GM19043 (cell line): ENCODE measurements at regions not wholly inside any gene's neighbourhood (a gene's known extent, or its start where the extent isn't known, plus 50 kb on each side); places are given as distances from the start of the nearest gene placed in this dataset.

Experiments used
- ATAC-seq: cut with Tn5 transposase; IDR thresholded peaks from one replicate; pipeline ENCODE4 v1.9.1; 2021; ENCODE audit warnings: low read depth; ENCODE audit not compliant: unreplicated experiment

GRCh38 chr12:125263385-125263784, 198.2 kb downstream of the AACS start:
- no peak for ATAC-seq

DNA sequence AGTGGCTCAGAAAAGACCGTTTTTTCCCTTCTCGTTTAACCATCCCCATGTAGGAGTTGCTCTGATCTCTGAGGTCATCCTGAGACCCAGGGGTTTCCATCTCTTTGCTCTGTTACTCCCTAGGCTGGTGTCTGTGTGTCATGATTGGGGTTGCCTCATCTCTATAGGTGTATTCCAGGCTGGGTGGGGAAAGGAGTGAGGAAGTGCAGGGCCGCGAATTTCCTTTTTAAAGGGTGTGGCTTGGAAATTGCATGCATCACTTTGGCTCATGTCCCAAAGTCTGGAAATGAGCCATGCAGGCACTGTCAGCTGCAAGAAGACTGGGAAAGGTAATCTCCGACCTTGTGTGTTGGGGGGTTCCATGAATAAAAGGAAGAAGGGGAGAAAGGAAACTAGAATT, 201.9 kb downstream of the AACS start:
- no peak for ATAC-seq

DNA sequence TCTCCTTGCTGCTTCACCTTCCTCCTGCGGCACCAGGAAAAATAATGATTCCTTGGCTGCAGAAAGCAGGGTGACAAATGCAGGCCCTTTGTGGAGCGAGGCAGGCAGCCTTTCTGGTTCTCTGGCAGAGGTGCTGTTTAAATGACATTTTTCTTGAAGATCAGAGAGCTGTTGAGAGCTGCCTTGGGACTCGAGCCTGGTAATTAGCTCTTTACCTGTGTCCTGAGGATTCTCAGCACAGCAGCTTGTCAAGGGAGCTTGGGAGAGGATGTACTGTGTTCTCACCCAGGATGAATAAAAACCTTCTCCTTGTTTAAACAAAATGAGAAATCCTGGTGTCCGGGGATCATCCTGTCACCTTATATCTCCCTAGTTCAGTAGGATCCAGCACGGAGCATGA, 204.0 kb downstream of the AACS start:
- ATAC-seq: no peak

- no peak for ATAC-seq
Measured at GRCh38 chr12:125271892-125272291, 206.7 kb downstream of the AACS start.

DNA sequence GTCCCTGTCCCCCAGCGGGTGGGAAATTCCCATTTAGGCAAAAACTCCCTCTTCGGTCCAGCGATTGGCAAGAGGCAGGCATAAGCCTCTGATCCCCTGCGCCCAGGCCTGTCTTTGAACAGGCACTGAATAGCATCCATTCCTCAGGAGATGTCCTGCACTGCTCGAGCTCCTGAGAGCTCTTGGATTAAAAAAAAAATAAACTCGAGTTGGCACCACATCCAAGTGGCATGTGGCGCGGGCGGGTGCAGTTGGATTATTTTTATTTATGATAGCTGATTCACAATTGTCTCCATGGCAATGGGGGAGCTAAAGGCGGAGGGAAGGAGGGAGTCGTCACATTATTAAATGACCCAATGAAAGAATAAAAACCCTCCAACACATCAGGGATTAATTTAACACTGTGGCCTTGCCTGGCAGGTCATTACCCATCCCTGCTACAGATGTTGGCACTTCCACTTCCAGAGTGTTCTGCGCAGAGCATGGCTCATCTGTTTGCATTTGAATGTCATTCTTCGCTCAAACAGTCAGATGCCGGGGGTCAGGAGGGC, 207.2 kb downstream of the AACS start:
- no peak for ATAC-seq

GRCh38 chr12:125276567-125276966, 211.3 kb downstream of the AACS start:
- no peak for ATAC-seq

DNA sequence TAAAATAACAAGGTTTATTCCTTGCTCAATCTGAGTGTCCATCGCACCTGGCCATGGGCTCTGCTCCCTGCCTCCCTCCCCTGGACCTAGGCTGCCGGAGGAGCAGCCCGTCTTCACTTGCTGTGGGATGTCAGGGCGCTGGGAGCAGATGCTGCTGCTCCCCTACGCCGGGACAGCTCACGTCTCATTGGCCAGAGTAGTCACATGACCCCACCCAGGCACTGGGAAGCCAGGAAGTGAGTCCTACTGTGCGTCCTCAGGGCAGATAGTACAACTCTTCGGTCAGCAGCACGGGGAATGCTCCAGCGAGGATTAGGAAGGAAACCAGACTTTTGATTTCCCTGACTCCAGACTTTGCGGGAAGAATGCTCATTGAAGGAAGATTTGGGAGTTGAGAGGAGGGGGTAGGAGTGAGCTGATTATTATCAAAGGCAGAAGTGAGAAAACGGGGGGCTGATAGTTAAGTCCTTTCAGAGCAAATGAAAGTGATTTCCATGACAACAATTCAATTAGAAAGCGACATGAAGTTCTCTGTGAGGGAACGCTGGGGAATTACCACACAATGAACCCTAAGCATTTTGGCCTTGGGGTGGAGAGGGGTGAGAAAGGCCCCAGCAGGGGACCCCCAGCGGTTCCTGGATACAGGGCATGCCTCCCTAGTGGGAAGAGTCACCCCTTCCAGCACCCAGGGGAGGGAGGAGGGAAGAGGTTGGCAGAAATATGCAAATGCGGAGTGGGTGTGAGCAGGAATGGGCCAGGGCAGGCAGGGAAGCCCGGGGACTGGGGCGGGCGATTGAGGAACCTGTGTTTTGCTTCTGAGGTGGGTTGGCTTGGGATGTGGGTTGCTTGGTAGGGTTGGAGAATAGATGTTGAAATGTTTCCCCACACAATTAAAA, 215.5 kb downstream of the AACS start:
- no peak for ATAC-seq

DNA sequence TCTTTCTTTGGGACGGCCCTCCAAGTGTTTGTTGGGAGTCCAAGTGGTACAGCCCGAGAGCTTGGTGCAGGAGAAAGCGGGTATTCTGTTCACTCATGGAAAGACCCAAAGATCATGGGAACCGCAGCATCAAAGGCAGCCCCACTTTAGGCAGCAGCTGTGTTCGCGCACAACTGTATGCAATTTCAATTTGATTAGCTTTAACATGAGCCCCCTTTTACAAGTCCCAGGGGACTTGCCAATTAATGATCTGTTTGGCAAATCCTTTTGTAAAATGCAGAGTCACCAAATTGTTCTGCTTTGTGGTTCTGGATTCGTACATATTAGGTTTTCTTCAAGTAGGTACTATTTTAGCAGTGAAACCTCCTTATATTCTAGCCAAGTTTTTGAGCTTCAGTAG, 217.7 kb downstream of the AACS start:
- ATAC-seq: no peak

- no peak for ATAC-seq
Measured at GRCh38 chr12:125283521-125283920, 218.3 kb downstream of the AACS start.

DNA sequence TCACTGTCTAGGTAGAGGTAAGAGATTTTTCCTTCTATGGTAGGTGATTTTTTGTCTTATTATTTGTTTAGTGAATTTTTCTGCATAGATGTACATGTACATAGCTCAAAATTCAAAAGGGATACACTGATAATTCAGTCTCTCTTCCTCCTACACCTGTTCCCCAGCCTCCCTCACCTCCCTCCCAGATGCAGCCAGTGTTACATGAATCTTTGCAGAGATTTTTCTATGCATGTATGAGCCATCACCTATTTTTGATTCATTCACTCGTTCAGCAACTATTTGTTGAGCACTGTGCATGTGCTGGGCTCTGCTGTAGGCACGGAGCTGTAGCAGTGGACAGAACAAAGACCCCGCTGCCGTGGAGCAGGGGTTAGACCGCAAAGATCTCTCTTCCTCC, 218.9 kb downstream of the AACS start:
- ATAC-seq: no peak

DNA sequence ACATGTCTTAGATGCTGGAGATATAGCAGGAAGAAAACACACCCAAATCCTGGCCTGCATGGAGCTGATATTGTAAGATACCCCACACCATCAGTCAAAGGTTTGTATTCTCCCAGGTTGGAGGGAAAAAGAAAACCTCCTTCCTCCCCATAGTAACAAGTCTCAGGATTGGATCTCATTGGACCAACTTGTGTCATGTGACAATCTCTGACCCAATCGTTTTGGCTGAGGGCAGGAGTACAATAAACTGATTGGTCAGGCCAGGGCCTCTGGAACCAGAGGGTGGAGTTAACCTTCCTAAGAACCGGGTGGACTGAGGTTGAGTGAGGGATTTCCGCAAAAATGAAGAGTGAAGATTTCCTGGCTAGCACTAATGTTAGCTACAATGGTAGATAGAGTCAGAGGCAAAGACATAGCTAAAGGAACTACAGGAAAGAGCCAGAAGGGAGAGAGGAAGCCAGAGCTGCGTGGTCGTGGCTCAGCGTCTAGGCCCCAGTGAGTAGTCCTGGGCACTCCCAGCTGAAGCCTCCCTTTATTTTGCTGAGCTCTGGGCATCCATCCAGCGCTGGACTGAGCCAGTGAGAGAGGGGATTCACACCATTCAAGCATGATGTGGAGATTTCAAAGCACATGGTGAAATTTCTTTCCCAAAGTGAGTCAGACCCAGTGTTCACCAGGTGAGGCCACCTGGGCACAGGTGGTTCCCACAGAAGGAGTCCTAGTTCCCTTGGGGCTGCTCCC, 219.9 kb downstream of the AACS start:
- no peak for ATAC-seq

GRCh38 chr12:125286005-125286727, 220.9 kb downstream of the AACS start:
- ATAC-seq: no peak

GRCh38 chr12:125287155-125287847, 222.1 kb downstream of the AACS start:
- ATAC-seq: peak; percentile 76

DNA sequence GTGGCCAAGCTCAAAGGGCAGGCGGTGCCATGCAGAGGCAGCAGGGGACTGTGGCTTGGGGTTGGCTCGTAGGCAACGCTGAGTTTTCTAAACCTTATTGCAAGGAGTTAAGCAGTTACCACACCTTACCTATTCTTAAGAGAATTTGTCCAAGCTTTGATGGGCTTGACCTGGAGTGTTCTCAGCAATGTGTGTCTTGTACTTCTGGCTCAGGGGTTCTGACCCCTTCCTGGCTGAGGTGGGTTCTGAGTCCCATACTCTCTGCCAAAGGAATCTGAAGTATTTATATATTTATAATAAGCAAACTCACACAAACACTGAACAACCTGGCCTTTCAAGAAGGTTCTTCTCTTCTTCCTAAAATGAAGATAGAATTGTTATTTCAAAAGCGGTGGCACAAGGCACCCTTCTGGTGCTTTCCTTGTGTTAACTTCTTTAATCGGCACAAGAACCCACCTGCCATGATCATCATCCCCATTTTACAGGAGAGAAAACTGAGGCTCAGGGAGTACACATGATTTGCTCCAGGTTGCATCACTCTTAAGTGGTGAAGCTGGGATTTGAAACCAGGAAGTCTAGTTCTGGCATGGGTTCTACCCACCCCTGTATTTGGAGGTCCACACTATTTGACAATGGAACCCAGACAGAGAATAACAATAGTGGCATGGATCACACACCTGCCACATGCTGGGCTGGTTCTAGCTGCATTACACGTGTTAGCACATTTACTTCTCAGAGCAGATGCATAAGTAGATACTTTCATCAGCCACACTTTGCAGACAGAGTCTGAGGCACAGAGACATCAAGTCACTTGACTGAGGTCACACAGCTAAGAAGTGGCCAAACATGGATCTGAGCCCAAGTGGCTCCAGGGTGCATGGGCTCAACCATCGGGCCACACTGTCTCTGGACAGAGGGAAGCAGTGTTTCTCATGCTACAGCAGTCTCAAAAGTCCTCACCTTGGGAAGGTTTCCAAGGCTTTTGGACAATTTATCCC, 224.0 kb downstream of the AACS start:
- no peak for ATAC-seq

GRCh38 chr12:125289970-125290369, 224.7 kb downstream of the AACS start:
- no peak for ATAC-seq

- ATAC-seq: no peak
Measured at GRCh38 chr12:125292700-125293099, 227.5 kb downstream of the AACS start.

- no peak for ATAC-seq
Measured at GRCh38 chr12:125295550-125295949, 230.3 kb downstream of the AACS start.

DNA sequence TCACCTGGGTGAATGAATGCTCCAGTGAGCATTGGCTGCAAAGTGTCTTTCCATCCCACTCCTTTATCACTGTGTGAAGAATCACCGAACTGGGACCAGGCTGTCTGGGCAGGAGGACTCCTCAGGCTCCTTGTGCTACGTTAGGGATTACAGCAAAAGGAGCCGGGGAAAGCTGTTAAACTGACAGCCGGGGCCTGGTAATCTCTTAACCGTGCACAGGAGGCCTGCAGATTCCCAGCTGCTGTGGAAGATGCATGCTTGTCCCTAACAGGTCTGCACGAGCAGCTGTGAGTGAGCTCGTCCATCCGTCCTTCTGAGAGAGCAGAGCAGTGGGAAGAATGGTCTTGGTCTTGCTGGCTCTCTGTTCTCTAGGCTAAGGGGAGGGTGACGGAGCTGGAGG, 231.5 kb downstream of the AACS start:
- ATAC-seq: no peak

DNA sequence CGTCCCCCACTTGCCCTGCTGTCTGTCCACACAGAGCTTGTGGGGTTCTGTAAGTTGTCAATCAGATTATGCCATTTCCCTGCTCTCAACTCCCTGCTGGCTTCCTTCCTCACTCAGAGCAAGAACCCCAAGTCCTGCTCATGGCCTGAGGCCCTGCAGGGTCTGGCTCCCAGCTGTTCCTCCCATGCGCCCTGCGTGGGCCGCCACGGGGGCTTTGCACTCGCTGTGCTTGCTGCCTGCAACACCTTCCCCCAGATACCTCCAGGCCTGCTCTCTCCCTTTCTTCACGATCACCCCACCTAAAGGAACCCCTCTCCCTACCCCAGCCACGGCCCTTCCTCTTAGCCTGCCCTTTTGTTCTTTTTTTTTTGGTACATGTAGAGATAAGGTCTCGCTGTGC, 234.6 kb downstream of the AACS start:
- no peak for ATAC-seq
